ENCODE measurements at regions not wholly inside any gene's neighbourhood (a gene's known extent, or its start where the extent isn't known, plus 50 kb on each side); places are given as distances from the start of the nearest gene placed in this dataset.
"Not testable (repeated sequence)": the region's sequence is repeated elsewhere in the genome, so short reads cannot be mapped to it uniquely, and the experiment has no call there.

DNA sequence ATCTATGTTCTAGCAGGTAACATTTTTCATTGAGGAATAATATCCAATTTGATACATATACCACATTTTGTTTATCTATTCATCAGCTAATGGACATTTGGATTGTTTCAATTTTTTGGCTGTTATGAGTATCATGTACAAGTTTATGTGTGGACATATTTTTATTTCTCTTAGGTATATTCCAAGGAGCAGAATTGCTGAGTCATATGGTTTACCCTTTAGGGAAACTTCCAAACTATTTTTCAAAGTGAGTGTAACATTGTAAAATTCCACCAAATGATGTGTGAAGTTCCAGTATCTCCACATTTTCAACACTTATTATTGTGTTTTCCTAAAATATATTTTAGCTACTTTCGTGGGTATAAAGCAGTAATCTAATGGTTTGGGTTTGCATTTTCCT lies 1789.9 kb downstream of the MRPL39 start:
- Histone ChIP-seq H3F3A (ENCODE audit: insufficient read depth, low read length) (no peaks in the 10 kb centered on the region), H3K9me2 (replicated peaks; ENCODE audit: insufficient read depth, low read length) (no peaks in the 10 kb centered on the region), H3K9ac (ENCODE audit: low read length) (no peak overlapping the region)

DNA sequence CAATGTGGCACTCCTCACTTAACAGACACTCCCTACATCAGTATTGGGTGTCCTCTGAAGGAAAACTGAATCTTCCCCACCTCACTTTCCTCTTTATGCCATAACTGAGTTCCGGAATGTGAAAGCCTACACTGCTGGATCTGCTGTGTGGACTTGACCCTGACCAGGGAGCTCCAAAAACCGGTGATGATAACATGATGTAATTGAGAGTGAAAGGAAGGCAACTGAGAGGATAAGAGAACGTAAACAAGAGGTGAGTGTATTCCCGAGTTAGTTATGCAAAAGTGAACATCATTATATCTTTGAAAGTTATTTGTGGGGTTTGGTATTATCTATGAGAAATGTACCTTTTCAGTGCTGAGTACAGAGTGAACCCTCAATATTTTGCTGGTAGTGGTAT lies 1794.8 kb downstream of the MRPL39 start:
- Histone ChIP-seq H3F3A (ENCODE audit: insufficient read depth, low read length) (no peaks in the 10 kb centered on the region; the same call in 1 of the 2 replicates), H3K9ac (ENCODE audit: low read length) (no peak overlapping the region), H3K79me2 (ENCODE audit: low read length) (no peaks in the 10 kb centered on the region), H3K9me3 (replicated peaks; ENCODE audit: insufficient read depth, low read length) (no peaks in the 10 kb centered on the region), H3K9me2 (replicated peaks; ENCODE audit: insufficient read depth, low read length) (no peaks in the 10 kb centered on the region), H3K27me3 (replicated peaks; ENCODE audit: insufficient read depth, low read length) (no peaks in the 10 kb centered on the region), H3K4me1 (ENCODE audit: low read length) (no peaks in the 10 kb centered on the region), H3K36me3 (replicated peaks; ENCODE audit: insufficient read depth, low read length) (no peaks in the 10 kb centered on the region), H3K4me2 (ENCODE audit: low read depth, low read length) (no peak overlapping the region), H4K20me1 (ENCODE audit: insufficient read depth, low read length) (no peaks in the 10 kb centered on the region), H3K27ac (ENCODE audit: low read length) (no peak overlapping the region), H2AFZ (ENCODE audit: low read length) (no peak overlapping the region), H3K4me3 (ENCODE audit: low read length) (no peak overlapping the region)
- no peak for DNase-seq
- TF ChIP-seq EZH2 (optimal IDR thresholded peaks at IDR 0.05; ENCODE audit: low read depth, low read length), result no peak
- TF ChIP-seq, protein P1, sequence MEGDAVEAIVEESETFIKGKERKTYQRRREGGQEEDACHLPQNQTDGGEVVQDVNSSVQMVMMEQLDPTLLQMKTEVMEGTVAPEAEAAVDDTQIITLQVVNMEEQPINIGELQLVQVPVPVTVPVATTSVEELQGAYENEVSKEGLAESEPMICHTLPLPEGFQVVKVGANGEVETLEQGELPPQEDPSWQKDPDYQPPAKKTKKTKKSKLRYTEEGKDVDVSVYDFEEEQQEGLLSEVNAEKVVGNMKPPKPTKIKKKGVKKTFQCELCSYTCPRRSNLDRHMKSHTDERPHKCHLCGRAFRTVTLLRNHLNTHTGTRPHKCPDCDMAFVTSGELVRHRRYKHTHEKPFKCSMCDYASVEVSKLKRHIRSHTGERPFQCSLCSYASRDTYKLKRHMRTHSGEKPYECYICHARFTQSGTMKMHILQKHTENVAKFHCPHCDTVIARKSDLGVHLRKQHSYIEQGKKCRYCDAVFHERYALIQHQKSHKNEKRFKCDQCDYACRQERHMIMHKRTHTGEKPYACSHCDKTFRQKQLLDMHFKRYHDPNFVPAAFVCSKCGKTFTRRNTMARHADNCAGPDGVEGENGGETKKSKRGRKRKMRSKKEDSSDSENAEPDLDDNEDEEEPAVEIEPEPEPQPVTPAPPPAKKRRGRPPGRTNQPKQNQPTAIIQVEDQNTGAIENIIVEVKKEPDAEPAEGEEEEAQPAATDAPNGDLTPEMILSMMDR (IDR thresholded peaks at IDR 0.05; ENCODE audit: low read length), result no peak
- no peak for TF ChIP-seq EZH2phosphoT487 (IDR thresholded peaks at IDR 0.05; ENCODE audit: low read length)

More for the DNA sequence above, 1789.9 kb downstream of the MRPL39 start:
- no peaks in the 10 kb centered on the region for H4K20me1 ChIP-seq (ENCODE audit: insufficient read depth, low read length)
- no peaks in the 10 kb centered on the region for H3K36me3 ChIP-seq (replicated peaks; ENCODE audit: insufficient read depth, low read length)
- H3K27ac ChIP-seq (ENCODE audit: low read length), result no peak overlapping the region
- no peaks in the 10 kb centered on the region for H3K79me2 ChIP-seq (ENCODE audit: low read length)
- no peaks in the 10 kb centered on the region for H3K4me1 ChIP-seq (ENCODE audit: low read length)
- H3K4me2 ChIP-seq (ENCODE audit: low read depth, low read length), result no peak overlapping the region
- no peak overlapping the region for H2AFZ ChIP-seq (ENCODE audit: low read length)
- DNase-seq, result no peak
- no peak for TF ChIP-seq EZH2 (optimal IDR thresholded peaks at IDR 0.05; ENCODE audit: low read depth, low read length)
- no peaks in the 10 kb centered on the region for H3K27me3 ChIP-seq (replicated peaks; ENCODE audit: insufficient read depth, low read length)
- H3K4me3 ChIP-seq (ENCODE audit: low read length), result no peak overlapping the region
- H3K9me3 ChIP-seq (replicated peaks; ENCODE audit: insufficient read depth, low read length), result no peaks in the 10 kb centered on the region; the same call in 1 of the 2 replicates

DNA sequence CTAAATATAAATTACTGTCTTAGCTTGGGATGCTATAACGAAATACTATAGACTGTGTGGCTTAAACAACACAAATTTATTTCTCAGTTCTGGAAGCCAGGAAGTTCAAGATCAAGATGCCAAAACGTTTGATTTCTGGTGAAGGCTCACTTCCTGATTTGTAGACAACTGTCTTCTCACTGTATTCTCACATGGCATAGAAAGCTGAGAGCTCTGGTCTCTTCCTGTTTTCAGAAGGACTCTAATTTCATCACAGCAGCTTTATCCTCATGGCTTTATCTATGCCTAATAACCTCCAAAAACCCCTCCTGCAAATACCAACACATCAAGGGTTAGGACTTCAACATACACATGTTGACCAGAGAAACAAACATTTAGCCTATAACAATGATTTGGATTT lies 1795.5 kb downstream of the MRPL39 start:
- no peaks in the 10 kb centered on the region for H3K27me3 ChIP-seq (replicated peaks; ENCODE audit: insufficient read depth, low read length)
- H3K27ac ChIP-seq (ENCODE audit: low read length), result no peak overlapping the region
- H3K9ac ChIP-seq (ENCODE audit: low read length), result no peak overlapping the region
- no peak overlapping the region for H3K4me3 ChIP-seq (ENCODE audit: low read length)
- TF ChIP-seq, protein P1 (IDR thresholded peaks at IDR 0.05; ENCODE audit: low read length), result no peak
- TF ChIP-seq EZH2 (optimal IDR thresholded peaks at IDR 0.05; ENCODE audit: low read depth, low read length), result no peak
- TF ChIP-seq EZH2phosphoT487 (IDR thresholded peaks at IDR 0.05; ENCODE audit: low read length), result no peak
- no peaks in the 10 kb centered on the region for H3K9me3 ChIP-seq (replicated peaks; ENCODE audit: insufficient read depth, low read length)
- H3F3A ChIP-seq (ENCODE audit: insufficient read depth, low read length), result no peaks in the 10 kb centered on the region; the same call in 1 of the 2 replicates
- no peaks in the 10 kb centered on the region for H3K36me3 ChIP-seq (replicated peaks; ENCODE audit: insufficient read depth, low read length)
- no peaks in the 10 kb centered on the region for H3K9me2 ChIP-seq (replicated peaks; ENCODE audit: insufficient read depth, low read length)
- DNase-seq, result peak; percentile 13
- H3K4me2 ChIP-seq (ENCODE audit: low read depth, low read length), result no peak overlapping the region
- no peaks in the 10 kb centered on the region for H3K4me1 ChIP-seq (ENCODE audit: low read length)
- H4K20me1 ChIP-seq (ENCODE audit: insufficient read depth, low read length), result no peaks in the 10 kb centered on the region
- H3K79me2 ChIP-seq (ENCODE audit: low read length), result no peaks in the 10 kb centered on the region
- H2AFZ ChIP-seq (ENCODE audit: low read length), result no peak overlapping the region

DNA sequence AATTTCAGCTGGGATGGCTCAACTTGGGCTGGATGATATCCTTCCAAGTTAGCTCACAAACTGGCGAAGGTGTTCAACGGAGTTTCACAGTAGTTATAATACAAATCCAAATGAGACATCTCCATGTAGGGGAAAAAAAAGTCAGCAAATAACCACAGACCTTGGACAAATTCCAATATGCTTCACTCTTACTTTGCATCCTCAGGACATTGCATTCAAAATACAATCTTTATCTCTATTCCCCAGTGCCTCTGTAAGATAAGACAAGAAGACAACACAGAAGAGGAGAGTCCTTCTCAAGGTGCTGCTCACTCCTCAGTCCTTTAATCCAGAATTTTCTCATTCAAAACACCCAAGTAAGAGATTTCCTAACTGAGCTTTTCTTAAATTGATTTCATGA lies 1797.7 kb downstream of the MRPL39 start:
- Histone ChIP-seq H3K9ac (ENCODE audit: low read length) (no peak overlapping the region), H3K79me2 (ENCODE audit: low read length) (no peaks in the 10 kb centered on the region), H3K9me3 (replicated peaks; ENCODE audit: insufficient read depth, low read length) (no peaks in the 10 kb centered on the region), H3K27me3 (replicated peaks; ENCODE audit: insufficient read depth, low read length) (no peaks in the 10 kb centered on the region), H3K4me2 (ENCODE audit: low read depth, low read length) (no peak overlapping the region), H3K4me1 (ENCODE audit: low read length) (no peaks in the 10 kb centered on the region), H4K20me1 (ENCODE audit: insufficient read depth, low read length) (no peaks in the 10 kb centered on the region), H3K9me2 (replicated peaks; ENCODE audit: insufficient read depth, low read length) (no peaks in the 10 kb centered on the region), H3F3A (ENCODE audit: insufficient read depth, low read length) (no peaks in the 10 kb centered on the region; the same call in 1 of the 2 replicates), H3K27ac (ENCODE audit: low read length) (no peak overlapping the region), H3K36me3 (replicated peaks; ENCODE audit: insufficient read depth, low read length) (no peaks in the 10 kb centered on the region), H3K4me3 (ENCODE audit: low read length) (no peak overlapping the region), H2AFZ (ENCODE audit: low read length) (no peak overlapping the region)
- DNase-seq, result no peak
- TF ChIP-seq EZH2phosphoT487 (IDR thresholded peaks at IDR 0.05; ENCODE audit: low read length) (no peak), EZH2 (optimal IDR thresholded peaks at IDR 0.05; ENCODE audit: low read depth, low read length) (no peak)
- TF ChIP-seq, protein P1 (IDR thresholded peaks at IDR 0.05; ENCODE audit: low read length), result no peak

DNA sequence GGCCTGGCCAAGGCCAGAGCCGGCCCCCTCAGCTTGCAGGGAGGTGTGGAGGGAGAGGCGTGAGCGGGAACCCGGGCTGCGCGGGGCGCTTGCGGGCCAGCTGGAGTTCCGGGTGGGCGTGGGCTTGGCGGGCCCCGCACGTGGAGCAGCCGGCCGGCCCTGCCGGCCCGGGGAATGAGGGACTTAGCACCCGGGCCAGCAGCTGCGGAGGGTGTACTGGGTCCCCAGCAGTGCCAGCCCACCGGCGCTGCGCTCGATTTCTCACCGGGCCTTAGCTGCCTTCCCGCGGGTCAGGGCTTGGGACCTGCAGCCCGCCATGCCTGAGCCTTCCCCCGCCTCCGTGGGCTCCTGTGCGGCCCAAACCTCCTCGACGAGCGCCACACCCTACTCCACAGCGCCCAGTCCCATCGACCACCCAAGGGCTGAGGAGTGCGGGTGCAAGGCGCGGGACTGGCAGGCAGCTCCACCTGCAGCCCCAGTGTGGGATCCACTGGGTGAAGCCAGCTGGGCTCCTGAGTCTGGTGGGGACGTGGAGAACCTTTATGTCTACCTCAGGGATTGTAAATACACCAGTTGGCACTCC lies 1800.2 kb downstream of the MRPL39 start:
- H3K79me2 ChIP-seq (ENCODE audit: low read length); H3K9me2 ChIP-seq (replicated peaks; ENCODE audit: insufficient read depth, low read length); H3K9ac ChIP-seq (ENCODE audit: low read length); H3K4me3 ChIP-seq (ENCODE audit: low read length); H4K20me1 ChIP-seq (ENCODE audit: insufficient read depth, low read length); H3K4me2 ChIP-seq (ENCODE audit: low read depth, low read length); H3K9me3 ChIP-seq (replicated peaks; ENCODE audit: insufficient read depth, low read length); H3K27me3 ChIP-seq (replicated peaks; ENCODE audit: insufficient read depth, low read length); H3F3A ChIP-seq (ENCODE audit: insufficient read depth, low read length); DNase-seq; H3K27ac ChIP-seq (ENCODE audit: low read length); H3K36me3 ChIP-seq (replicated peaks; ENCODE audit: insufficient read depth, low read length); H3K4me1 ChIP-seq (ENCODE audit: low read length); H2AFZ ChIP-seq (ENCODE audit: low read length): not testable (repeated sequence)
